ENCODE measurements at regions not wholly inside any gene's neighbourhood (a gene's known extent, or its start where the extent isn't known, plus 50 kb on each side); places are given as distances from the start of the nearest gene placed in this dataset.
"Not testable (repeated sequence)": the region's sequence is repeated elsewhere in the genome, so short reads cannot be mapped to it uniquely, and the experiment has no call there.

DNA sequence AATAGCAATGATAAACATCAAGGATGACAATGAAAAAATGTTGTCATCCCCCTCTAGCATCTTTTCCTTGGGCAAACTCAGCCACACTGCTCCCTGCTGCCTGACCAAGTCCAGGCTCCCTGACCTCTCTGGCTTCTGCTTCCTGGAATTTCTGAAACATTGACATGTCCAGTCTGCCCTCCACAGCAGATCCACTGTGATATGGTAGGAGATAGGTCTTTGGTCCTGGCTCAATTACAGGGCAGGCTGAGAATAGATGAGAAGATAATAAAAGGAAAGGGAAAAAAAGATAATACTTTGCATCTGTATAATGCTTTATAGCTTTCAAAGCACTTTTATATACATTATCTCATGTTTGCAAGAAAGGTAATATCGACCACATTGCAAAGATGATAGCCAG lies 417.7 kb downstream of the BUD13 start:
- Histone ChIP-seq H3K4me1 (ENCODE audit: control insufficient read depth, insufficient read depth, low read length) (no peaks in the 10 kb centered on the region), H3K9ac (ENCODE audit: low read length in 2 of 2) (no peak overlapping the region), H3K27ac (ENCODE audit: low read length) (no peak overlapping the region), H3K36me3 (ENCODE audit: control insufficient read depth in 2 of 2, insufficient read depth in 2 of 2, low read length in 2 of 2) (no peaks in the 10 kb centered on the region), H3K4me3 (ENCODE audit: low read length in 2 of 2) (no peak overlapping the region), H3K27me3 (ENCODE audit: control insufficient read depth in 1 of 2, insufficient read depth in 2 of 2, low read length in 2 of 2) (peaks cover 6 to 13% of the 10 kb centered on the region in 2 donors), H3K9me3 (ENCODE audit: control insufficient read depth in 2 of 2, low read length in 2 of 2) (no peaks in the 10 kb centered on the region)

- no peak overlapping the region for H3K4me3 ChIP-seq (ENCODE audit: low read length in 2 of 2)
- peaks cover 6 to 11% of the 10 kb centered on the region in 2 donors for H3K27me3 ChIP-seq (ENCODE audit: control insufficient read depth in 1 of 2, insufficient read depth in 2 of 2, low read length in 2 of 2)
- H3K9me3 ChIP-seq (ENCODE audit: control insufficient read depth in 2 of 2, low read length in 2 of 2): no peaks in the 10 kb centered on the region
- H3K4me1 ChIP-seq (ENCODE audit: control insufficient read depth, insufficient read depth, low read length): no peaks in the 10 kb centered on the region
- no peak overlapping the region for H3K27ac ChIP-seq (ENCODE audit: low read length)
- no peak overlapping the region for H3K9ac ChIP-seq (ENCODE audit: low read length in 2 of 2)
- H3K36me3 ChIP-seq (ENCODE audit: control insufficient read depth in 2 of 2, insufficient read depth in 2 of 2, low read length in 2 of 2): no peaks in the 10 kb centered on the region
Measured at GRCh38 chr11:116353589-116353988, 419.2 kb downstream of the BUD13 start.

- no peaks in the 10 kb centered on the region for H3K9me3 ChIP-seq (ENCODE audit: control insufficient read depth in 2 of 2, low read length in 2 of 2)
- no peaks in the 10 kb centered on the region for H3K4me1 ChIP-seq (ENCODE audit: control insufficient read depth, insufficient read depth, low read length)
- H3K4me3 ChIP-seq (ENCODE audit: low read length in 2 of 2): no peak overlapping the region
- H3K36me3 ChIP-seq (ENCODE audit: control insufficient read depth in 2 of 2, insufficient read depth in 2 of 2, low read length in 2 of 2): no peaks in the 10 kb centered on the region
- no peak overlapping the region for H3K27ac ChIP-seq (ENCODE audit: low read length)
- no peak overlapping the region for H3K9ac ChIP-seq (ENCODE audit: low read length in 2 of 2)
- peaks cover under 1 to 11% of the 10 kb centered on the region in 2 donors for H3K27me3 ChIP-seq (ENCODE audit: control insufficient read depth in 1 of 2, insufficient read depth in 2 of 2, low read length in 2 of 2)
Measured at GRCh38 chr11:116352881-116353280, 419.9 kb downstream of the BUD13 start.

DNA sequence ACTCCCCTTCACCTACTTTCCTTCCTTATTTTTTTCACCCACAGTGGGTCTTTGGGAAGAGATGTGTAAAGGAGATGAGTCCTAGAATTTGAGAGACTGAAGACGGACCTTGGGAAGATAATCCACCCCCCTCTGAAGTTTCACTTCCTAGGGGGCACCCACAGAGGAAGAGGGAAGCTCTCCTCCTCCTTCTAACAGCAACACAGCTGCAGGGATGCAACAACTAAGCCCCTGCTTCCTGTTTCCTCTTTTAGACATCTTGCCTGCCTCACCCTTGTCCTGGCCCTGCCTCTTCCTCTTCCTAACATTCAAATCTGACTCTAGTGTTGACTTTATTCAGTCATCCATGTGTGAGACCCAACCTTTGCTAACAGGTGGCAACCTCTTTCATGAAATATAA lies 424.6 kb downstream of the BUD13 start:
- Histone ChIP-seq H3K9ac (ENCODE audit: low read length in 2 of 2) (no peak overlapping the region), H3K4me1 (ENCODE audit: control insufficient read depth, insufficient read depth, low read length) (no peaks in the 10 kb centered on the region), H3K27me3 (ENCODE audit: control insufficient read depth in 1 of 2, insufficient read depth in 2 of 2, low read length in 2 of 2) (peaks cover 0 to 5% of the 10 kb centered on the region in 2 donors), H3K9me3 (ENCODE audit: control insufficient read depth in 2 of 2, low read length in 2 of 2) (no peaks in the 10 kb centered on the region), H3K36me3 (ENCODE audit: control insufficient read depth in 2 of 2, insufficient read depth in 2 of 2, low read length in 2 of 2) (no peaks in the 10 kb centered on the region), H3K4me3 (ENCODE audit: low read length in 2 of 2) (no peak overlapping the region), H3K27ac (ENCODE audit: low read length) (no peak overlapping the region)

DNA sequence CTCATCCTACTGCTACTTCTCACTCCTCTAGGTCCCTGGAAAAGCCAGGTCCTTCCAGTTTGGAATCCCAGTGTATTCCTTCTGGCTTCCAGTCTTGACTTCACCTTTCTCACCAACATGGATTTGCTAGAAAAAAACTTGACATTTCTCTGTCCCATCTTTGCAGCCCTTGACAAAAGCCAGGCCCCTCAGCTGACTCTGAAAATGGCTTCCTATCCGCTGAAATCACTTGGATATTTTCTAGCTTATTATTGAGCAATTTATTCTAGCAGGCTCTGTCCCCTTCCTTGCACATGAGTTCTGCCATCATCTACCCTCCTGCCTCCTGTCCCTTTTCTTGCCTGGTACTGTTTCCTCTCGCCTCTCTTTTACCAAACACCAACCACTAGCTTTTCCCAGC lies 427.2 kb downstream of the BUD13 start:
- Histone ChIP-seq H3K27ac (ENCODE audit: low read length) (no peak overlapping the region), H3K9ac (ENCODE audit: low read length in 2 of 2) (no peak overlapping the region), H3K36me3 (ENCODE audit: control insufficient read depth in 2 of 2, insufficient read depth in 2 of 2, low read length in 2 of 2) (no peaks in the 10 kb centered on the region), H3K4me1 (ENCODE audit: control insufficient read depth, insufficient read depth, low read length) (no peaks in the 10 kb centered on the region), H3K9me3 (ENCODE audit: control insufficient read depth in 2 of 2, low read length in 2 of 2) (no peaks in the 10 kb centered on the region), H3K4me3 (ENCODE audit: low read length in 2 of 2) (no peak overlapping the region), H3K27me3 (ENCODE audit: control insufficient read depth in 1 of 2, insufficient read depth in 2 of 2, low read length in 2 of 2) (peaks cover 0 to 6% of the 10 kb centered on the region in 2 donors)

- H3K4me3 ChIP-seq (ENCODE audit: low read length in 2 of 2): no peak overlapping the region
- no peaks in the 10 kb centered on the region for H3K4me1 ChIP-seq (ENCODE audit: control insufficient read depth, insufficient read depth, low read length)
- peaks cover 0 to 6% of the 10 kb centered on the region in 2 donors for H3K27me3 ChIP-seq (ENCODE audit: control insufficient read depth in 1 of 2, insufficient read depth in 2 of 2, low read length in 2 of 2)
- no peak overlapping the region for H3K27ac ChIP-seq (ENCODE audit: low read length)
- H3K36me3 ChIP-seq (ENCODE audit: control insufficient read depth in 2 of 2, insufficient read depth in 2 of 2, low read length in 2 of 2): no peaks in the 10 kb centered on the region
- no peak overlapping the region for H3K9ac ChIP-seq (ENCODE audit: low read length in 2 of 2)
- no peaks in the 10 kb centered on the region for H3K9me3 ChIP-seq (ENCODE audit: control insufficient read depth in 2 of 2, low read length in 2 of 2)
Measured at GRCh38 chr11:116344601-116345000, 428.2 kb downstream of the BUD13 start.

DNA sequence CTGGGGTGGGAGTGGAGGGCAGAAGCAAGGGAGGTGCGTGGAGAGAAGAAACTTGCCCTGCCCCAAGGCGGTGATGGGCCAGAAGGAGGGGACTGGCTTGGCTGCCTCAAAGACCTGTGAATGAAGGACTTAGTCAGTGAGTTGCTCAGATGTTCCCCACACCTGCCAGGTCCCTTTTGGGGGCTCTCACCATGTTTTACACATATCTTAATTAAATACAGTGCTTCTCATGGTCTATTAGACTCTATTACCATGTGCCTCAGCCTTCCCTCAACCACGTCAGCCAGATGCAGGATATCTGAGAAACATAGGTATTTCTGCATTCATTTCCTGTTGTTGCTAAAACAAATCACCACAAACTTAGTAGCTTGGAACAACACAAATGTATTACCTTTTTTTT lies 429.5 kb downstream of the BUD13 start:
- Histone ChIP-seq H3K36me3 (ENCODE audit: control insufficient read depth in 2 of 2, insufficient read depth in 2 of 2, low read length in 2 of 2) (no peaks in the 10 kb centered on the region), H3K4me3 (ENCODE audit: low read length in 2 of 2) (no peak overlapping the region), H3K9me3 (ENCODE audit: control insufficient read depth in 2 of 2, low read length in 2 of 2) (no peaks in the 10 kb centered on the region), H3K27me3 (ENCODE audit: control insufficient read depth in 1 of 2, insufficient read depth in 2 of 2, low read length in 2 of 2) (peaks cover 0 to 6% of the 10 kb centered on the region in 2 donors), H3K27ac (ENCODE audit: low read length) (no peak overlapping the region), H3K4me1 (ENCODE audit: control insufficient read depth, insufficient read depth, low read length) (no peaks in the 10 kb centered on the region), H3K9ac (ENCODE audit: low read length in 2 of 2) (no peak overlapping the region)

GRCh38 chr11:116342148-116342547 lies 430.6 kb downstream of the BUD13 start:
- H3K36me3 ChIP-seq (ENCODE audit: control insufficient read depth in 2 of 2, insufficient read depth in 2 of 2, low read length in 2 of 2): no peaks in the 10 kb centered on the region
- peaks cover 0 to 4% of the 10 kb centered on the region in 2 donors for H3K9me3 ChIP-seq (ENCODE audit: control insufficient read depth in 2 of 2, low read length in 2 of 2)
- no peak overlapping the region for H3K27ac ChIP-seq (ENCODE audit: low read length)
- no peak overlapping the region for H3K4me3 ChIP-seq (ENCODE audit: low read length in 2 of 2)
- H3K9ac ChIP-seq (ENCODE audit: low read length in 2 of 2): no peak overlapping the region
- peaks cover 0 to 6% of the 10 kb centered on the region in 2 donors for H3K27me3 ChIP-seq (ENCODE audit: control insufficient read depth in 1 of 2, insufficient read depth in 2 of 2, low read length in 2 of 2)
- no peaks in the 10 kb centered on the region for H3K4me1 ChIP-seq (ENCODE audit: control insufficient read depth, insufficient read depth, low read length)

DNA sequence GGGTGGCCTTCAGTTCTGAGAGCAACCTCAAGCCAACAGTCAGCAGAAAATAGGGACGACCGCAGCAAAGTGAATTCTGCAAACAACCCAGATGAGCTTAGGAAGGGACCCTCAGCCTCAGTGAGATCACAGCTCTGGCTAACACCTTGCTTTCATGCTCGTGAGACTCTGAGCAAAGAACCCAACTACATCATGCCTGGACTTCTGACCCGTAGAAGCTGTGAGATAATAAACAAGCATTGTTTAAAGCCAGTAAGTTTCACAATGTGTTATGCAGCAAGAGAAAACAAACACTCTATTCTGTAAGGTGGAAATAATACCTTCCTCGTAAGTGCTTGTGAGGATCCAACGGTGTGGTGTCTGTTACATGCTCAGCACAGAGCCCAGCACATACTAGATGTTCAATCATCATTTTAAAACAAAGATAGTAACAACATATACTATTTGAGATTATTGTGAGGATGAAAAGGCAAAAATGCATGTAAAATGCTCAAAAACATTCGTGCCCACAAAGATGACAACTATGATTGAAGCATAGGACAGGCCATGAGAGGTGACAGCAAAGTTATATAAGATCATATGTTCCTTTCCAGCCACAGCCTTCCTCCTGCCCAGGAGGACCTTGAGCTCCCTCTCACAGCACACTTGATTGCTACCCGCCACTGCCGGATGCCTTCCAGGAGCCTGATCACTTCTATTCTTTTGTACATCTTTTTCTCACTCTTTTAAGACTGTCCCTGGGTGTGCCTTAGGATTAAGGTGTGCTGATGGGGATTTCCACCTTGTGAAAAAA lies 433.3 kb downstream of the BUD13 start:
- H3K36me3 ChIP-seq (ENCODE audit: control insufficient read depth in 2 of 2, insufficient read depth in 2 of 2, low read length in 2 of 2): no peaks in the 10 kb centered on the region
- no peaks in the 10 kb centered on the region for H3K4me1 ChIP-seq (ENCODE audit: control insufficient read depth, insufficient read depth, low read length)
- no peak overlapping the region for H3K27ac ChIP-seq (ENCODE audit: low read length)
- H3K27me3 ChIP-seq (ENCODE audit: control insufficient read depth in 1 of 2, insufficient read depth in 2 of 2, low read length in 2 of 2): peaks cover 0 to 8% of the 10 kb centered on the region in 2 donors
- no peak overlapping the region for H3K9ac ChIP-seq (ENCODE audit: low read length in 2 of 2)
- H3K9me3 ChIP-seq (ENCODE audit: control insufficient read depth in 2 of 2, low read length in 2 of 2): peaks cover 0 to 6% of the 10 kb centered on the region in 2 donors
- H3K4me3 ChIP-seq (ENCODE audit: low read length in 2 of 2): no peak overlapping the region

DNA sequence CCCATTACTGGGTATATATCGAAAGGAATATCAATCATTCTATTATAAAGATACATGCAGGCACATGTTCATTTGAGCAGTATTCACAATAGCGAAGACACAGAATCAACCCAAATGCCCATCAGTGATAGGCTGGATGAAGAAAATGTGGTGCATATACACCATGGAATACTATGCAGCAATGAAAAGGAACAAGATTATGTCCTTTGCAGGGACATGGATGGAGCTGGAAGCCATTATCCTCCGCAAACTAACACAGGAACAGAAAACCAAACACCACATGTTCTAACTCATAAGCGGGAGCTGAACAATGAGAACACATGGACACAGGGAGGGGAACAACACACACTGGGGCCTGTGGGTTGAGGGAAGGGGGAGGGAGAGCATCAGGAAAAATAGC lies 434.3 kb downstream of the BUD13 start:
- H3K9ac ChIP-seq (ENCODE audit: low read length in 2 of 2); H3K27me3 ChIP-seq (ENCODE audit: control insufficient read depth in 1 of 2, insufficient read depth in 2 of 2, low read length in 2 of 2); H3K36me3 ChIP-seq (ENCODE audit: control insufficient read depth in 2 of 2, insufficient read depth in 2 of 2, low read length in 2 of 2): not testable (repeated sequence)

DNA sequence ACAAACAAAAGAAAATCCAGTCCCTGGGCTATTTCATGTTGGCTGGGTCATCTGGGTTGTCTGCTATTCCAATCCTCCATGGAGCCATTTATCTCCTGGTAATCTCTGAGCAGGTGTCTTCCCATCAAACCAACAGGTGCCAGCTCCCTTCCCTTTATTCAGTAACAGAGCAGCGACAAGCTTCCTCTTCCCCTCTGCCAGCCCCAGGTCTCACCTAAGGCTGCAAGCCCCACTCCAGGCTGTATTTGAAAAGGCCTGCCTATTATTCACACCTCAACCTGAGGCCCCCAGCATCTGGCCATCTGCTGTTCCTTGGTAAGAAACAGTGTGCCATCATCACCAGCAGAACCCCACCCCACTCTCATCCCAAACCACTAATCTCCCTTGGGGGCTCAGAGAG lies 436.2 kb downstream of the BUD13 start:
- H3K9me3 ChIP-seq (ENCODE audit: control insufficient read depth in 2 of 2, low read length in 2 of 2): peaks cover 0 to 6% of the 10 kb centered on the region in 2 donors
- no peak overlapping the region for H3K4me3 ChIP-seq (ENCODE audit: low read length in 2 of 2)
- H3K4me1 ChIP-seq (ENCODE audit: control insufficient read depth, insufficient read depth, low read length): no peaks in the 10 kb centered on the region
- H3K27ac ChIP-seq (ENCODE audit: low read length): no peak overlapping the region
- H3K27me3 ChIP-seq (ENCODE audit: control insufficient read depth in 1 of 2, insufficient read depth in 2 of 2, low read length in 2 of 2): peaks cover 0 to 2% of the 10 kb centered on the region in 2 donors
- no peak overlapping the region for H3K9ac ChIP-seq (ENCODE audit: low read length in 2 of 2)
- no peaks in the 10 kb centered on the region for H3K36me3 ChIP-seq (ENCODE audit: control insufficient read depth in 2 of 2, insufficient read depth in 2 of 2, low read length in 2 of 2)

More for the DNA sequence above, 434.3 kb downstream of the BUD13 start:
- H3K4me1 ChIP-seq (ENCODE audit: control insufficient read depth, insufficient read depth, low read length); H3K9me3 ChIP-seq (ENCODE audit: control insufficient read depth in 2 of 2, low read length in 2 of 2); H3K4me3 ChIP-seq (ENCODE audit: low read length in 2 of 2); H3K27ac ChIP-seq (ENCODE audit: low read length): not testable (repeated sequence)

All from stomach smooth muscle (tissue), 2 donors.